Activated T-cell treated with anti-CD3 and anti-CD28 coated beads, Interleukin-2, amount 50 U/mL, for 4 hours (primary cell): ENCODE measurements at regions not wholly inside any gene's neighbourhood (a gene's known extent, or its start where the extent isn't known, plus 50 kb on each side); places are given as distances from the start of the nearest gene placed in this dataset.
"Not testable (repeated sequence)": the region's sequence is repeated elsewhere in the genome, so short reads cannot be mapped to it uniquely, and the experiment has no call there.

Experiments
- ATAC-seq, 2 donors: fragments of 200-7000 bp; cut with Tn5 transposase; one replicate each; pipeline ENCODE4 v1.10.0; 2021
- DNase-seq: peaks from one replicate; pipeline ENCODE4 v3.0.0-alpha.2; 2020
- H3K27me3 Mint-ChIP-seq: one replicate; pipeline ENCODE4 v1.8.0; 2021; ENCODE audit warnings: low read depth, mixed read lengths
- H3K36me3 Mint-ChIP-seq: one replicate; pipeline ENCODE4 v1.8.0; 2022; ENCODE audit warnings: mixed read lengths; ENCODE audit not compliant: insufficient read depth
- H3K4me1 Mint-ChIP-seq: one replicate; pipeline ENCODE4 v1.8.0; 2021; ENCODE audit warnings: low read depth, mixed read lengths
- H3K4me3 Mint-ChIP-seq: one replicate; pipeline ENCODE4 v1.8.0; 2021; ENCODE audit warnings: mild to moderate bottlenecking, moderate library complexity, mixed read lengths
- H3K9me3 Mint-ChIP-seq: one replicate; pipeline ENCODE4 v1.8.0; 2021; ENCODE audit warnings: mixed read lengths

- Mint-ChIP-seq H3K4me3 (no peak overlapping the region), H3K9me3 (no peaks in the 10 kb centered on the region), H3K27me3 (peaks cover 11% of the 10 kb centered on the region), H3K4me1 (no peaks in the 10 kb centered on the region), H3K36me3 (no peaks in the 10 kb centered on the region)
- ATAC-seq (no peak), DNase-seq (no peak)
Observed at GRCh38 chr4:14919785-14920184, 82.5 kb upstream of the CPEB2 start.

GRCh38 chr4:14920237-14920636, 82.0 kb upstream of the CPEB2 start:
- ATAC-seq (peak in 1 of 2 donors; percentile 28), DNase-seq (no peak)
- Mint-ChIP-seq H3K36me3 (no peaks in the 10 kb centered on the region), H3K27me3 (peaks cover 10% of the 10 kb centered on the region), H3K4me1 (no peaks in the 10 kb centered on the region), H3K9me3 (no peaks in the 10 kb centered on the region), H3K4me3 (no peak overlapping the region)

- ATAC-seq (peak in 1 of 2 donors; percentile 42), DNase-seq (no peak)
- Mint-ChIP-seq H3K9me3 (no peaks in the 10 kb centered on the region), H3K36me3 (no peaks in the 10 kb centered on the region), H3K4me1 (no peaks in the 10 kb centered on the region), H3K27me3 (peaks cover 9% of the 10 kb centered on the region), H3K4me3 (no peak overlapping the region)
Observed at GRCh38 chr4:14920759-14921320, 81.4 kb upstream of the CPEB2 start.

- DNase-seq, H3K4me1 Mint-ChIP-seq, H3K9me3 Mint-ChIP-seq, H3K27me3 Mint-ChIP-seq, ATAC-seq, H3K4me3 Mint-ChIP-seq, H3K36me3 Mint-ChIP-seq: not testable (repeated sequence)
Observed at GRCh38 chr4:14921781-14922180, 80.5 kb upstream of the CPEB2 start.

- H3K4me3 Mint-ChIP-seq = no peak overlapping the region
- no peak for DNase-seq
Observed at GRCh38 chr4:14924076-14924811, 78.0 kb upstream of the CPEB2 start.

GRCh38 chr4:14924812-14925344, 77.4 kb upstream of the CPEB2 start:
- Mint-ChIP-seq H3K9me3 (no peaks in the 10 kb centered on the region), H3K36me3 (no peaks in the 10 kb centered on the region), H3K4me1 (no peaks in the 10 kb centered on the region), H3K4me3 (no peak overlapping the region), H3K27me3 (no peaks in the 10 kb centered on the region)
- DNase-seq (no peak), ATAC-seq (no peak)

More at GRCh38 chr4:14924076-14924811, 78.0 kb upstream of the CPEB2 start:
- Mint-ChIP-seq H3K4me1 (no peaks in the 10 kb centered on the region), H3K36me3 (no peaks in the 10 kb centered on the region), H3K27me3 (no peaks in the 10 kb centered on the region), H3K9me3 (no peaks in the 10 kb centered on the region)
- ATAC-seq = no peak

- no peak for ATAC-seq
- no peak for DNase-seq
- no peaks in the 10 kb centered on the region for H3K4me1 Mint-ChIP-seq
- no peaks in the 10 kb centered on the region for H3K27me3 Mint-ChIP-seq
- no peaks in the 10 kb centered on the region for H3K36me3 Mint-ChIP-seq
- H3K4me3 Mint-ChIP-seq = no peak overlapping the region
- no peaks in the 10 kb centered on the region for H3K9me3 Mint-ChIP-seq
Observed at GRCh38 chr4:14925471-14925870, 76.8 kb upstream of the CPEB2 start.

- ATAC-seq (peak in 1 of 2 donors; percentile 13), DNase-seq (no peak)
- Mint-ChIP-seq H3K4me1 (no peaks in the 10 kb centered on the region), H3K27me3 (no peaks in the 10 kb centered on the region), H3K36me3 (no peaks in the 10 kb centered on the region), H3K9me3 (no peaks in the 10 kb centered on the region), H3K4me3 (no peak overlapping the region)
Observed at GRCh38 chr4:14926368-14926767, 75.9 kb upstream of the CPEB2 start.

GRCh38 chr4:14928035-14928434, 74.2 kb upstream of the CPEB2 start:
- ATAC-seq (no peak), DNase-seq (no peak)
- H3K4me1 Mint-ChIP-seq = no peaks in the 10 kb centered on the region
- H3K27me3 Mint-ChIP-seq = no peaks in the 10 kb centered on the region
- no peaks in the 10 kb centered on the region for H3K36me3 Mint-ChIP-seq
- H3K9me3 Mint-ChIP-seq = no peaks in the 10 kb centered on the region
- H3K4me3 Mint-ChIP-seq = no peak overlapping the region

GRCh38 chr4:14929669-14930068, 72.6 kb upstream of the CPEB2 start:
- H3K4me1 Mint-ChIP-seq = no peaks in the 10 kb centered on the region
- H3K36me3 Mint-ChIP-seq = no peaks in the 10 kb centered on the region
- ATAC-seq (no peak), DNase-seq (no peak)
- H3K9me3 Mint-ChIP-seq = no peaks in the 10 kb centered on the region
- no peak overlapping the region for H3K4me3 Mint-ChIP-seq
- peaks cover 2% of the 10 kb centered on the region for H3K27me3 Mint-ChIP-seq

GRCh38 chr4:14934704-14935390, 67.4 kb upstream of the CPEB2 start:
- ATAC-seq = no peak
- no peak overlapping the region for H3K4me3 Mint-ChIP-seq
- peaks cover 19% of the 10 kb centered on the region for H3K27me3 Mint-ChIP-seq

GRCh38 chr4:14943749-14944148, 58.5 kb upstream of the CPEB2 start:
- no peaks in the 10 kb centered on the region for H3K9me3 Mint-ChIP-seq
- no peaks in the 10 kb centered on the region for H3K36me3 Mint-ChIP-seq
- H3K4me3 Mint-ChIP-seq = no peak overlapping the region
- no peak for DNase-seq
- peaks cover 9% of the 10 kb centered on the region for H3K27me3 Mint-ChIP-seq
- ATAC-seq = no peak
- no peaks in the 10 kb centered on the region for H3K4me1 Mint-ChIP-seq

More at GRCh38 chr4:14934704-14935390, 67.4 kb upstream of the CPEB2 start:
- Mint-ChIP-seq H3K4me1 (no peaks in the 10 kb centered on the region), H3K36me3 (no peaks in the 10 kb centered on the region), H3K9me3 (no peaks in the 10 kb centered on the region)
- no peak for DNase-seq

- Mint-ChIP-seq H3K4me1 (no peaks in the 10 kb centered on the region), H3K4me3 (no peak overlapping the region), H3K36me3 (no peaks in the 10 kb centered on the region), H3K9me3 (no peaks in the 10 kb centered on the region), H3K27me3 (peaks cover 14% of the 10 kb centered on the region)
- no peak for ATAC-seq
- DNase-seq = no peak
Observed at GRCh38 chr4:14952352-14952751, 49.9 kb upstream of the CPEB2 start.
